B cell (primary cell): ENCODE measurements at regions not wholly inside any gene's neighbourhood (a gene's known extent, or its start where the extent isn't known, plus 50 kb on each side); places are given as distances from the start of the nearest gene placed in this dataset.

ENCODE experiments used
- ATAC-seq: fragments of 200-7000 bp; cut with Tn5 transposase; one replicate; pipeline ENCODE4 v1.10.0; 2021; ENCODE audit warnings: low read depth, mild to moderate bottlenecking, moderate number of reproducible peaks, moderate library complexity
- CTCF ChIA-PET: fragments of 350-600 bp; sonication (Branson Sonifier 250); formaldehyde crosslinking; loops from one replicate; lab custom pipeline; 2021; ENCODE audit warnings: antibody characterized with exemption, inconsistent platforms; lab: Charles Lee
- POLR2A ChIA-PET: fragments of 350-600 bp; sonication (Branson Sonifier 250); formaldehyde crosslinking; loops from one replicate; lab custom pipeline; 2021; ENCODE audit warnings: antibody characterized with exemption; lab: Charles Lee
- DNase-seq: peaks from one replicate; pipeline ENCODE4 v3.0.0; 2013
- H2AFZ ChIP-seq: 2 replicates; pipeline ENCODE4 v1.6.1; 2012; ENCODE audit warnings: mild to moderate bottlenecking, low read depth, low read length; ENCODE audit not compliant: insufficient read depth, poor library complexity, severe bottlenecking
- H3K27ac ChIP-seq, 2 donors: 1 replicate in 1 of 2; 2 replicates in 1 of 2; pipeline ENCODE4 v1.5.1; 2012 to 2013; ENCODE audit warnings: low read length in 2 of 2, mild to moderate bottlenecking in 2 of 2, moderate library complexity in 1 of 2
- H3K27me3 ChIP-seq, 4 experiments: fragments of 200-600 bp in 1 of 4; sonication (generic) in 1 of 4; replicated peaks in 1 of 4; 1 replicate in 2 of 4; 2 replicates in 2 of 4; pipeline versions ENCODE4 v1.6.1 to v1.7.0; 2013 to 2016; ENCODE audit warnings: low read length in 3 of 4, mild to moderate bottlenecking in 2 of 4, mixed read lengths in 1 of 4, moderate library complexity in 1 of 4; ENCODE audit not compliant: insufficient read depth in 4 of 4, control insufficient read depth in 3 of 4; ENCODE audit errors: control extremely low read depth in 1 of 4
- H3K36me3 ChIP-seq, 2 experiments: replicated peaks in 1 of 2; 1 replicate in 1 of 2; 2 replicates in 1 of 2; pipeline versions ENCODE4 v1.6.1 to v1.7.1; 2013; ENCODE audit warnings: low read length in 1 of 2; ENCODE audit not compliant: insufficient read depth in 2 of 2, control insufficient read depth in 1 of 2; ENCODE audit errors: control extremely low read depth in 1 of 2, extremely low read depth in 1 of 2
- H3K4me1 ChIP-seq, 2 donors: fragments of 200-600 bp in 1 of 2; sonication (generic) in 1 of 2; 1 replicate in 1 of 2; 2 replicates in 1 of 2; pipeline versions ENCODE4 v1.5.1 to v1.6.1; 2013 to 2017; ENCODE audit warnings: low read length in 2 of 2; ENCODE audit not compliant: control insufficient read depth in 2 of 2, insufficient read depth in 2 of 2
- H3K4me2 ChIP-seq: replicated peaks from 2 replicates; pipeline ENCODE3; 2012; ENCODE audit warnings: mild to moderate bottlenecking, low read depth, low read length; ENCODE audit not compliant: poor library complexity, severe bottlenecking
- H3K4me3 ChIP-seq, 5 experiments: fragments of 200-600 bp in 1 of 5; sonication (generic) in 1 of 5; 1 replicate in 3 of 5; 2 replicates in 2 of 5; pipeline versions ENCODE4 v1.5.1 to v1.7.0; 2011 to 2016; ENCODE audit warnings: low read length in 4 of 5, mild to moderate bottlenecking in 4 of 5, low read depth in 2 of 5, control low read depth in 1 of 5, moderate library complexity in 1 of 5; ENCODE audit not compliant: insufficient read depth in 1 of 5; ENCODE audit errors: control extremely low read depth in 1 of 5, extremely low read depth in 1 of 5
- H3K79me2 ChIP-seq: fragments of 200-600 bp; sonication (generic); one replicate; pipeline ENCODE4 v1.6.0; 2016; ENCODE audit warnings: low read length; ENCODE audit not compliant: control insufficient read depth, insufficient read depth
- H3K9ac ChIP-seq: fragments of 200-600 bp; sonication (generic); 2 replicates; pipeline ENCODE4 v1.6.1; 2017; ENCODE audit warnings: mild to moderate bottlenecking, low read length, moderate library complexity
- H3K9me3 ChIP-seq, 3 donors: one replicate each; pipeline versions ENCODE4 v1.6.1 to v1.7.1; 2013; ENCODE audit warnings: low read length in 2 of 3; ENCODE audit not compliant: control insufficient read depth in 2 of 3, insufficient read depth in 1 of 3; ENCODE audit errors: control extremely low read depth in 1 of 3
- H4K20me1 ChIP-seq: 2 replicates; pipeline ENCODE4 v1.6.0; 2012; ENCODE audit warnings: mild to moderate bottlenecking, low read length; ENCODE audit not compliant: insufficient read depth, control insufficient read depth, poor library complexity, severe bottlenecking
- H3K27ac Mint-ChIP-seq: one replicate; pipeline ENCODE4 v1.8.0; 2021; ENCODE audit warnings: mixed read lengths
- H3K27me3 Mint-ChIP-seq: one replicate; pipeline ENCODE4 v1.8.0; 2021; ENCODE audit warnings: mixed read lengths
- H3K4me1 Mint-ChIP-seq: one replicate; pipeline ENCODE4 v1.8.0; 2021; ENCODE audit warnings: mixed read lengths
- H3K4me3 Mint-ChIP-seq: one replicate; pipeline ENCODE4 v1.8.0; 2021; ENCODE audit warnings: mixed read lengths
- H3K9me3 Mint-ChIP-seq: one replicate; pipeline ENCODE4 v1.8.0; 2022; ENCODE audit warnings: mixed read lengths; ENCODE audit not compliant: insufficient read depth
- CTCF ChIP-seq: fragments of 200-600 bp; IDR thresholded peaks from one replicate; pipeline ENCODE4 v1.8.0; 2022; ENCODE audit warnings: antibody characterized with exemption, mild to moderate bottlenecking
- EZH2 ChIP-seq: IDR thresholded peaks from 2 replicates; pipeline ENCODE4 v1.6.1; 2012; ENCODE audit warnings: borderline replicate concordance, low read depth, mild to moderate bottlenecking, moderate library complexity, low read length; ENCODE audit not compliant: insufficient read depth, poor library complexity, severe bottlenecking
- intact Hi-C: fragments of 100-400 bp; cut with micrococcal nuclease; formaldehyde crosslinking; loops from one replicate; pipeline ENCODE4 v1.10.0; 2022

DNA sequence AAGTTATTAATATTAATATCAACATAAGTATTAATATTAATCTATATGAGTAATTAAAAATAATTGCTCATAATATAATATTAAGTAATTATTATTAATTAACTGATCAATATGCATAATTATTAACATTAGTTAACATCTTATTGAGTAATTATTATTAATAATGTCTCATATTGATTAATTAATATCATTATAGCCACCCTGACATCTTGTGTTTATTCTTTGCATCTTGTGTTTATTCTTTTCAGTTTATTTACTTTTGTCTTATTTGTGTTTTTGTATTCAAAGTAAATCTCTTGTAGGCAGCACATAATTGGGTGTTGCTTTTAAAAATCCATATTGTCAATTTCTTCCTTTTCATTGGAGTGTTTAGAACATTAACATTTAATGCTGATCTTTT is 56.6 kb downstream of the MYEOV start:
- Histone ChIP-seq H4K20me1 (no peaks in the 10 kb centered on the region), H3K4me1 (no peaks in the 10 kb centered on the region), H3K9me3 (peaks cover 0 to 10% (median 4%) of the 10 kb centered on the region in 3 donors), H2AFZ (no peak overlapping the region), H3K4me3 (no peak overlapping the region), H3K79me2 (no peaks in the 10 kb centered on the region), H3K27me3 (no peaks in the 10 kb centered on the region), H3K4me2 (no peak overlapping the region), H3K27ac (no peak overlapping the region), H3K9ac (no peak overlapping the region), H3K36me3 (no peaks in the 10 kb centered on the region)
- TF ChIP-seq EZH2 (no peak), CTCF (no peak)
- H3K27me3 Mint-ChIP-seq = peaks cover 6% of the 10 kb centered on the region
- H3K27ac Mint-ChIP-seq = no peak overlapping the region
- intact Hi-C loops = no loop called here
- peaks cover 2% of the 10 kb centered on the region for H3K9me3 Mint-ChIP-seq
- no peaks in the 10 kb centered on the region for H3K4me1 Mint-ChIP-seq
- H3K4me3 Mint-ChIP-seq = no peak overlapping the region
- DNase-seq = no peak
- no peak for ATAC-seq
- POLR2A ChIA-PET = no interaction called here
- CTCF ChIA-PET = no interaction called here

DNA sequence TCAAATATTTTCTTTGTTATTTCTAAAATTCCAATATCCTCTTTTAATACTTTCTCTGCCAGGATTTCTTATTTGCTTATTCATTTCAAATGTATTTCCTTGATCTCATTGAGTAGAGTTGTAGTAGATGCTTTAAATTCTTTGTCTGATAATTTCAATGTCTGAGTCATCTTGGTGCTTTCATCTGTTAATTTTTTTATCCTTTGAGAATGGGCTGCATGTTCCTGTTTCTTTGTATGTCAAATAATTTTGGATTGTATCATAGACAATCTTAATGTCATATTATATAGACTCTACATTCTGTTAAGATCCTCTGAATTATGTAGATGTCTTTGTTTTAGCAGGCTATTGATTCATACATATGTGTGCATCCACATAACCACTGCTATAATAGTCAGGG is 57.5 kb downstream of the MYEOV start:
- Histone ChIP-seq H2AFZ (no peak overlapping the region), H3K4me1 (no peaks in the 10 kb centered on the region), H3K79me2 (no peaks in the 10 kb centered on the region), H3K36me3 (no peaks in the 10 kb centered on the region), H3K9ac (no peak overlapping the region), H3K27me3 (no peaks in the 10 kb centered on the region), H3K27ac (no peak overlapping the region), H3K4me3 (no peak overlapping the region), H3K4me2 (no peak overlapping the region), H4K20me1 (no peaks in the 10 kb centered on the region), H3K9me3 (peaks cover 0 to 10% (median 4%) of the 10 kb centered on the region in 3 donors)
- DNase-seq (no peak), ATAC-seq (no peak)
- CTCF ChIA-PET = no interaction called here
- POLR2A ChIA-PET = no interaction called here
- TF ChIP-seq EZH2 (no peak), CTCF (no peak)
- peaks cover 10% of the 10 kb centered on the region for H3K27me3 Mint-ChIP-seq
- H3K4me1 Mint-ChIP-seq = no peaks in the 10 kb centered on the region
- H3K9me3 Mint-ChIP-seq = peaks cover 2% of the 10 kb centered on the region
- no peak overlapping the region for H3K4me3 Mint-ChIP-seq
- no peak overlapping the region for H3K27ac Mint-ChIP-seq
- intact Hi-C loops = no loop called here
